ENCODE measurements at regions not wholly inside any gene's neighbourhood (a gene's known extent, or its start where the extent isn't known, plus 50 kb on each side); places are given as distances from the start of the nearest gene placed in this dataset.

GRCh38 chr1:239647964-239648632 lies 261.7 kb downstream of the CHRM3 start:
- Histone ChIP-seq H4K91ac (replicated peaks; ENCODE audit: insufficient read length, low read length) (no peak overlapping the region), H2BK20ac (ENCODE audit: low read length) (no peak overlapping the region), H3K4me3 (ENCODE audit: extremely low read depth in 1 of 4, insufficient read depth in 2 of 4, low read depth in 3 of 4, low read length in 4 of 4) (no peak overlapping the region), H3K79me2 (ENCODE audit: control insufficient read depth in 1 of 2, insufficient read depth in 2 of 2, low read length in 2 of 2) (no peaks in the 10 kb centered on the region), H3K23me2 (ENCODE audit: low read depth, low read length) (no peaks in the 10 kb centered on the region), H3K27me3 (replicated peaks in 1 of 4; ENCODE audit: control insufficient read depth in 3 of 4, extremely low read depth in 1 of 4, insufficient read depth in 3 of 4, low read length in 3 of 4) (no peaks in the 10 kb centered on the region), H2BK15ac (ENCODE audit: low read length) (no peak overlapping the region), H3K14ac (ENCODE audit: insufficient read length) (no peak overlapping the region), H3K56ac (replicated peaks; ENCODE audit: insufficient read length, low read depth, low read length) (no peak overlapping the region), H3K9me3 (ENCODE audit: insufficient read depth in 2 of 2, low read depth in 1 of 2, low read length in 1 of 2) (peaks cover 5 to 11% of the 10 kb centered on the region in 2 experiments; a peak in 2 of 4 replicates), H2AFZ (ENCODE audit: low read length) (no peak overlapping the region), H3K4me1 (replicated peaks in 1 of 4; ENCODE audit: control insufficient read depth in 3 of 4, insufficient read depth in 4 of 4, low read length in 3 of 4) (peaks cover 0 to 8% (median 2%) of the 10 kb centered on the region in 4 experiments; a peak in 2 of 7 replicates), H4K5ac (ENCODE audit: insufficient read length, low read depth, low read length) (no peak overlapping the region), H3K4me2 (ENCODE audit: insufficient read depth in 1 of 2, low read depth in 2 of 2, low read length in 2 of 2) (no peak overlapping the region), H2AK5ac (ENCODE audit: low read depth, low read length) (no peak overlapping the region), H2BK5ac (ENCODE audit: low read depth, low read length) (no peak overlapping the region), H4K20me1 (replicated peaks in 1 of 2; ENCODE audit: control insufficient read depth in 1 of 2, insufficient read depth in 2 of 2, low read length in 2 of 2) (no peaks in the 10 kb centered on the region), H3K27ac (ENCODE audit: low read depth, low read length) (no peak overlapping the region), H3K23ac (ENCODE audit: insufficient read length) (no peak overlapping the region), H2BK120ac (replicated peaks; ENCODE audit: low read depth, low read length) (no peak overlapping the region), H3K36me3 (ENCODE audit: control insufficient read depth in 2 of 4, insufficient read depth in 4 of 4, low read length in 3 of 4) (peaks cover 0 to 11% (median 1%) of the 10 kb centered on the region in 4 experiments; a peak in 3 of 8 replicates), H2BK12ac (ENCODE audit: low read depth, low read length) (no peak overlapping the region), H3K18ac (ENCODE audit: extremely low read depth, low read length) (no peak overlapping the region), H3K9ac (replicated peaks in 1 of 4; ENCODE audit: extremely low read depth in 1 of 4, low read depth in 3 of 4, low read length in 3 of 4) (no peak overlapping the region), H3K4ac (replicated peaks; ENCODE audit: insufficient read length, low read depth, low read length) (no peak overlapping the region), H4K8ac (ENCODE audit: extremely low read depth, insufficient read depth, low read length) (no peak overlapping the region), H3K79me1 (ENCODE audit: low read depth, low read length) (no peaks in the 10 kb centered on the region)
- WGBS, 2 experiments (ENCODE audit: extremely low coverage in 1 of 2, insufficient coverage in 1 of 2, insufficient read length in 1 of 2, insufficient replicate concordance in 2 of 2, low coverage in 1 of 2, low lambda C conversion rate in 2 of 2, missing lambda C conversion rate in 1 of 2): 89% methylated on average over 2 of the region's 2 CpGs; no CpG with 5 or more reads in 1 of the 2 experiments
- DNase-seq (ENCODE audit: low read depth in 1 of 2, low spot score in 2 of 2): no peak
- no peak for FAIRE-seq
- POLR2A ChIA-PET (ENCODE audit: partially characterized antibody): no interaction called here
- CTCF ChIA-PET (ENCODE audit: partially characterized antibody): interaction anchor here (1.1 kb wide), 2 partner anchors 13 to 29 kb away, joined by 3 to 4 read pairs; no protein-coding TSS in a partner anchor
- TF ChIP-seq RBBP5 (IDR thresholded peaks at IDR 0.05; ENCODE audit: borderline replicate concordance, low read depth, low read length) (no peak), KDM1A (IDR thresholded peaks at IDR 0.05; ENCODE audit: borderline replicate concordance, low read length) (no peak), E2F6 (IDR thresholded peaks at IDR 0.05) (no peak), CTCF (IDR thresholded peaks at IDR 0.05; ENCODE audit: control extremely low read depth in 1 of 3, insufficient read depth in 1 of 3, low read depth in 1 of 3, low read length in 3 of 3) (no peak), ZNF274 (IDR thresholded peaks at IDR 0.05; ENCODE audit: borderline replicate concordance, extremely low read depth, low read length) (no peak), CTBP2 (IDR thresholded peaks at IDR 0.05; ENCODE audit: borderline replicate concordance, insufficient read depth, insufficient read length, low read length) (no peak), FOSL1 (IDR thresholded peaks at IDR 0.05; ENCODE audit: insufficient read depth, low read depth, low read length) (no peak), HDAC2 (IDR thresholded peaks at IDR 0.05; ENCODE audit: borderline replicate concordance in 1 of 2, low read depth in 2 of 2, low read length in 2 of 2) (no peak), CHD1 (IDR thresholded peaks at IDR 0.05; ENCODE audit: low read depth, low read length) (no peak)

Data from H1 (cell line).